ENCODE measurements at regions not wholly inside any gene's neighbourhood (a gene's known extent, or its start where the extent isn't known, plus 50 kb on each side); places are given as distances from the start of the nearest gene placed in this dataset.

DNA sequence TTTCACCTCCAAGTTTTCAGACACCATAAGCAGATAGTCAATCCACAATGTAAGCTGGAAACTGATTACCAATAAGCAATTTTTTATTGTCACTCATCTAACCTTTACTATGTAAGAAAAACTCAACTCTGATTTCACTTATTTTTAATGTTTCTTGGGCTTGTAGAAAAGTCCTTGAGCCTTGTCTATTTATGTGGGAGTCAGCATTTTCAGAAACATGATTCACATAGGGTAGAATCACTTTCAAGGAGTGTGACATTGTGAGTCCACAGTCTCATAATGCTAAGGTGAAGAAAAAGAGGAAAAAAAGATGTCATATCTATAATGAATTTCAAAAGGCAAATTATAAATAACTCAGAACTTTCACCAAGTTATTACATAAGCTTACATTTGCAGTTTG lies 2167.9 kb upstream of the C9orf72 start:
- TF ChIP-seq, protein P1, sequence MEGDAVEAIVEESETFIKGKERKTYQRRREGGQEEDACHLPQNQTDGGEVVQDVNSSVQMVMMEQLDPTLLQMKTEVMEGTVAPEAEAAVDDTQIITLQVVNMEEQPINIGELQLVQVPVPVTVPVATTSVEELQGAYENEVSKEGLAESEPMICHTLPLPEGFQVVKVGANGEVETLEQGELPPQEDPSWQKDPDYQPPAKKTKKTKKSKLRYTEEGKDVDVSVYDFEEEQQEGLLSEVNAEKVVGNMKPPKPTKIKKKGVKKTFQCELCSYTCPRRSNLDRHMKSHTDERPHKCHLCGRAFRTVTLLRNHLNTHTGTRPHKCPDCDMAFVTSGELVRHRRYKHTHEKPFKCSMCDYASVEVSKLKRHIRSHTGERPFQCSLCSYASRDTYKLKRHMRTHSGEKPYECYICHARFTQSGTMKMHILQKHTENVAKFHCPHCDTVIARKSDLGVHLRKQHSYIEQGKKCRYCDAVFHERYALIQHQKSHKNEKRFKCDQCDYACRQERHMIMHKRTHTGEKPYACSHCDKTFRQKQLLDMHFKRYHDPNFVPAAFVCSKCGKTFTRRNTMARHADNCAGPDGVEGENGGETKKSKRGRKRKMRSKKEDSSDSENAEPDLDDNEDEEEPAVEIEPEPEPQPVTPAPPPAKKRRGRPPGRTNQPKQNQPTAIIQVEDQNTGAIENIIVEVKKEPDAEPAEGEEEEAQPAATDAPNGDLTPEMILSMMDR (IDR thresholded peaks at IDR 0.05), result no peak
- TF ChIP-seq EZH2 (IDR thresholded peaks at IDR 0.05), result no peak

All from neural progenitor cell (in vitro differentiated cells).